ENCODE measurements at regions not wholly inside any gene's neighbourhood (a gene's known extent, or its start where the extent isn't known, plus 50 kb on each side); places are given as distances from the start of the nearest gene placed in this dataset.

GRCh38 chr10:27599546-27599945, 95.4 kb downstream of the RAB18 start:
- DNase-seq (ENCODE audit: low spot score) (no peak), ATAC-seq (ENCODE audit: insufficient number of reproducible peaks, low FRiP score, low read depth) (no peak)
- H3K9me3 ChIP-seq, result peaks cover 4% of the 10 kb centered on the region
- H3K27ac ChIP-seq, result no peak overlapping the region
- H3K27me3 ChIP-seq (replicated peaks; ENCODE audit: insufficient read depth), result no peaks in the 10 kb centered on the region
- TF ChIP-seq CTCF (IDR thresholded peaks at IDR 0.05), result no peak
- H3K36me3 ChIP-seq, result no peaks in the 10 kb centered on the region
- no peak overlapping the region for H3K4me3 ChIP-seq
- H3K4me1 ChIP-seq (ENCODE audit: control insufficient read depth in 1 of 2, low read depth in 2 of 2), result peaks cover 0 to 13% of the 10 kb centered on the region in 2 donors

GRCh38 chr10:27600930-27601329, 96.8 kb downstream of the RAB18 start:
- H3K4me3 ChIP-seq, result no peak overlapping the region
- DNase-seq (ENCODE audit: low spot score) (no peak), ATAC-seq (ENCODE audit: insufficient number of reproducible peaks, low FRiP score, low read depth) (no peak)
- H3K36me3 ChIP-seq, result no peaks in the 10 kb centered on the region
- H3K27ac ChIP-seq, result no peak overlapping the region
- H3K4me1 ChIP-seq (ENCODE audit: control insufficient read depth in 1 of 2, low read depth in 2 of 2), result peaks cover 0 to 13% of the 10 kb centered on the region in 2 donors
- no peaks in the 10 kb centered on the region for H3K9me3 ChIP-seq
- H3K27me3 ChIP-seq (replicated peaks; ENCODE audit: insufficient read depth), result no peaks in the 10 kb centered on the region
- no peak for TF ChIP-seq CTCF (IDR thresholded peaks at IDR 0.05)

- no peaks in the 10 kb centered on the region for H3K27me3 ChIP-seq (replicated peaks; ENCODE audit: insufficient read depth)
- TF ChIP-seq CTCF (IDR thresholded peaks at IDR 0.05), result no peak
- DNase-seq (ENCODE audit: low spot score) (no peak), ATAC-seq (ENCODE audit: insufficient number of reproducible peaks, low FRiP score, low read depth) (no peak)
- H3K9me3 ChIP-seq, result no peaks in the 10 kb centered on the region
- H3K4me3 ChIP-seq, result no peak overlapping the region
- no peaks in the 10 kb centered on the region for H3K36me3 ChIP-seq
- no peak overlapping the region for H3K27ac ChIP-seq
- H3K4me1 ChIP-seq (ENCODE audit: control insufficient read depth in 1 of 2, low read depth in 2 of 2), result peaks cover 0 to 13% of the 10 kb centered on the region in 2 donors
Observed at GRCh38 chr10:27601503-27601902, 97.4 kb downstream of the RAB18 start.

- no peaks in the 10 kb centered on the region for H3K36me3 ChIP-seq
- H3K27me3 ChIP-seq (replicated peaks; ENCODE audit: insufficient read depth), result no peaks in the 10 kb centered on the region
- no peak for DNase-seq (ENCODE audit: low spot score)
- peaks cover 0 to 13% of the 10 kb centered on the region in 2 donors for H3K4me1 ChIP-seq (ENCODE audit: control insufficient read depth in 1 of 2, low read depth in 2 of 2)
- no peaks in the 10 kb centered on the region for H3K9me3 ChIP-seq
- ATAC-seq (ENCODE audit: insufficient number of reproducible peaks, low FRiP score, low read depth), result no peak
- H3K4me3 ChIP-seq, result no peak overlapping the region
- TF ChIP-seq CTCF (IDR thresholded peaks at IDR 0.05), result no peak
- no peak overlapping the region for H3K27ac ChIP-seq
Observed at GRCh38 chr10:27601946-27602538, 97.9 kb downstream of the RAB18 start.

- ATAC-seq (ENCODE audit: insufficient number of reproducible peaks, low FRiP score, low read depth) (no peak), DNase-seq (ENCODE audit: low spot score) (no peak)
- TF ChIP-seq CTCF (IDR thresholded peaks at IDR 0.05), result no peak
- H3K9me3 ChIP-seq, result no peaks in the 10 kb centered on the region
- no peak overlapping the region for H3K27ac ChIP-seq
- H3K4me1 ChIP-seq (ENCODE audit: control insufficient read depth in 1 of 2, low read depth in 2 of 2), result peaks cover 0 to 13% of the 10 kb centered on the region in 2 donors
- no peak overlapping the region for H3K4me3 ChIP-seq
- no peaks in the 10 kb centered on the region for H3K36me3 ChIP-seq
- H3K27me3 ChIP-seq (replicated peaks; ENCODE audit: insufficient read depth), result no peaks in the 10 kb centered on the region
Observed at GRCh38 chr10:27603104-27603503, 99.0 kb downstream of the RAB18 start.
